ENCODE measurements at regions not wholly inside any gene's neighbourhood (a gene's known extent, or its start where the extent isn't known, plus 50 kb on each side); places are given as distances from the start of the nearest gene placed in this dataset.

- Histone ChIP-seq H3K4me3 (ENCODE audit: control insufficient read depth in 2 of 3, extremely low read depth in 1 of 3, insufficient read depth in 2 of 3, low read depth in 1 of 3, low read length in 3 of 3) (no peak overlapping the region), H3K27me3 (ENCODE audit: control insufficient read depth, extremely low read depth, insufficient read depth, low read length) (no peaks in the 10 kb centered on the region), H3K79me2 (ENCODE audit: control insufficient read depth, insufficient read depth, low read length) (no peaks in the 10 kb centered on the region), H3K4me1 (ENCODE audit: control insufficient read depth, extremely low read depth, insufficient read depth, low read length) (no peaks in the 10 kb centered on the region), H4K20me1 (ENCODE audit: control insufficient read depth, extremely low read depth, insufficient read depth, low read length) (no peaks in the 10 kb centered on the region), H3K9me3 (ENCODE audit: control insufficient read depth, low read depth, low read length) (peaks cover 1% of the 10 kb centered on the region), H3K9me1 (ENCODE audit: control insufficient read depth, extremely low read depth, insufficient read depth, low read length) (no peaks in the 10 kb centered on the region), H3K27ac (ENCODE audit: control insufficient read depth, insufficient read depth, low read length) (no peak overlapping the region), H3K36me3 (ENCODE audit: control insufficient read depth in 2 of 2, extremely low read depth in 1 of 2, insufficient read depth in 2 of 2, low read length in 2 of 2) (peaks cover 0 to 3% of the 10 kb centered on the region in 2 experiments), H3K4me2 (ENCODE audit: control insufficient read depth, extremely low read depth, insufficient read depth, low read depth, low read length) (no peak overlapping the region), H2AFZ (ENCODE audit: control insufficient read depth, low read length) (no peak overlapping the region), H3K9ac (ENCODE audit: control insufficient read depth, extremely low read depth, insufficient read depth, low read length) (no peak overlapping the region)
- dilution Hi-C loops (cut with MboI; ENCODE audit: extremely low pct_ligation_motif_present, low sequenced_read_pairs) = no loop called here
- no peak for DNase-seq (ENCODE audit: low read depth, low spot score)
- TF ChIP-seq EZH2 (IDR thresholded peaks at IDR 0.05; ENCODE audit: low read length) (no peak), CTCF (optimal IDR thresholded peaks at IDR 0.05 in 1 of 3, IDR thresholded peaks at IDR 0.05 in 1 of 3, conservative IDR thresholded peaks at IDR 0.05 in 1 of 3; ENCODE audit: extremely low read depth in 1 of 3, insufficient read depth in 2 of 3, low read length in 3 of 3) (no peak)
- no peak for FAIRE-seq
Observed at GRCh38 chr20:50412499-50412898, 97.7 kb upstream of the PTPN1 start.

GRCh38 chr20:50413088-50413500 is 97.1 kb upstream of the PTPN1 start:
- dilution Hi-C loops (cut with MboI; ENCODE audit: extremely low pct_ligation_motif_present, low sequenced_read_pairs) = no loop called here
- no peak for DNase-seq (ENCODE audit: low read depth, low spot score)
- no peak for FAIRE-seq
- Histone ChIP-seq H3K36me3 (ENCODE audit: control insufficient read depth in 2 of 2, extremely low read depth in 1 of 2, insufficient read depth in 2 of 2, low read length in 2 of 2) (peaks cover 0 to 3% of the 10 kb centered on the region in 2 experiments), H3K9me3 (ENCODE audit: control insufficient read depth, low read depth, low read length) (peaks cover 1% of the 10 kb centered on the region), H3K9ac (ENCODE audit: control insufficient read depth, extremely low read depth, insufficient read depth, low read length) (no peak overlapping the region), H3K27ac (ENCODE audit: control insufficient read depth, insufficient read depth, low read length) (no peak overlapping the region), H3K4me3 (ENCODE audit: control insufficient read depth in 2 of 3, extremely low read depth in 1 of 3, insufficient read depth in 2 of 3, low read depth in 1 of 3, low read length in 3 of 3) (no peak overlapping the region), H4K20me1 (ENCODE audit: control insufficient read depth, extremely low read depth, insufficient read depth, low read length) (no peaks in the 10 kb centered on the region), H3K27me3 (ENCODE audit: control insufficient read depth, extremely low read depth, insufficient read depth, low read length) (no peaks in the 10 kb centered on the region), H3K4me1 (ENCODE audit: control insufficient read depth, extremely low read depth, insufficient read depth, low read length) (no peaks in the 10 kb centered on the region), H3K79me2 (ENCODE audit: control insufficient read depth, insufficient read depth, low read length) (no peaks in the 10 kb centered on the region), H3K4me2 (ENCODE audit: control insufficient read depth, extremely low read depth, insufficient read depth, low read depth, low read length) (no peak overlapping the region), H2AFZ (ENCODE audit: control insufficient read depth, low read length) (no peak overlapping the region), H3K9me1 (ENCODE audit: control insufficient read depth, extremely low read depth, insufficient read depth, low read length) (no peaks in the 10 kb centered on the region)
- TF ChIP-seq CTCF (optimal IDR thresholded peaks at IDR 0.05 in 1 of 3, IDR thresholded peaks at IDR 0.05 in 1 of 3, conservative IDR thresholded peaks at IDR 0.05 in 1 of 3; ENCODE audit: extremely low read depth in 1 of 3, insufficient read depth in 2 of 3, low read length in 3 of 3) (no peak), EZH2 (IDR thresholded peaks at IDR 0.05; ENCODE audit: low read length) (no peak)

Measured in keratinocyte (primary cell).